Stomach (tissue), 8 donors: ENCODE measurements at regions not wholly inside any gene's neighbourhood (a gene's known extent, or its start where the extent isn't known, plus 50 kb on each side); places are given as distances from the start of the nearest gene placed in this dataset.
"Not testable (repeated sequence)": the region's sequence is repeated elsewhere in the genome, so short reads cannot be mapped to it uniquely, and the experiment has no call there.

ENCODE experiments used
- DNase-seq, 2 donors: peaks; one replicate each; pipeline versions ENCODE4 v3.0.0 to v3.0.0-alpha.2; 2013 to 2019
- H3K27ac ChIP-seq, 5 donors: fragments of 200-600 bp in 4 of 5; sonication (generic) in 4 of 5; one replicate each; pipeline ENCODE4 v1.5.1; 2013 to 2019; ENCODE audit warnings: mild to moderate bottlenecking in 1 of 5, moderate library complexity in 1 of 5
- H3K27me3 ChIP-seq, 3 donors: fragments of 200-600 bp; sonication (generic); one replicate each; pipeline ENCODE4 v1.5.1; 2017 to 2019; ENCODE audit warnings: mixed run types in 1 of 3
- H3K36me3 ChIP-seq, 4 donors: fragments of 200-600 bp; sonication (generic); 1 replicate in 3 of 4; 2 replicates in 1 of 4; pipeline ENCODE4 v1.5.1; 2016 to 2019
- H3K4me1 ChIP-seq, 4 donors: fragments of 200-600 bp; sonication (generic); one replicate each; pipeline ENCODE4 v1.5.1; 2016 to 2019
- H3K4me3 ChIP-seq, 4 donors: fragments of 200-600 bp; sonication (generic) in 3 of 4; one replicate each; pipeline ENCODE4 v1.5.1; 2016 to 2019; ENCODE audit warnings: mild to moderate bottlenecking in 1 of 4
- H3K9me3 ChIP-seq, 4 donors: fragments of 200-600 bp; sonication (generic); one replicate each; pipeline ENCODE4 v1.5.1; 2016 to 2019
- CTCF ChIP-seq, 7 experiments: fragments of 450-650 bp in 4 of 7; fragments of 200-600 bp in 3 of 7; sonication (generic) in 3 of 7; IDR thresholded peaks; one replicate each; pipeline ENCODE4 v1.5.1; 2016 to 2019; ENCODE audit warnings: antibody characterized with exemption in 7 of 7, control low read depth in 2 of 7, mild to moderate bottlenecking in 1 of 7
- EP300 ChIP-seq: sonication (generic); formaldehyde crosslinking; IDR thresholded peaks from one replicate; pipeline ENCODE4 v1.6.1; 2017; ENCODE audit warnings: antibody characterized with exemption
- POLR2A ChIP-seq, 4 donors: fragments of 450-650 bp; IDR thresholded peaks; one replicate each; pipeline ENCODE4 v1.6.1; 2016; ENCODE audit warnings: antibody characterized with exemption in 4 of 4, control low read depth in 2 of 4, mild to moderate bottlenecking in 1 of 4, moderate library complexity in 1 of 4
- POLR2AphosphoS5 ChIP-seq, 3 donors: sonication (generic); formaldehyde crosslinking; IDR thresholded peaks; one replicate each; pipeline ENCODE4 v1.6.1; 2016; ENCODE audit warnings: antibody characterized with exemption in 3 of 3
- WGBS, 5 donors: extraction: QIAGEN DNeasy Blood & Tissue Kit in 3 of 5; methylation state at CpG; one replicate each; pipeline versions ENCODE4 v1.1.5 to v1.1.7; 2013 to 2018; 5-methylcytosine and 5-hydroxymethylcytosine counted together
- intact Hi-C: fragments of 100-400 bp; cut with DNase I; formaldehyde crosslinking; loops from one replicate; pipeline ENCODE4 v1.15.1; 2023; ENCODE audit warnings: low total_unique reads
- donor health status: healthy with polysubstance abuse.
- donor health status: Bipolar disorder and iron deficiency.
- donor health status: healthy.

GRCh38 chr19:5243878-5244277 lies 96.7 kb downstream of the PTPRS start:
- H3K27me3 ChIP-seq = no peaks in the 10 kb centered on the region
- H3K9me3 ChIP-seq = no peaks in the 10 kb centered on the region
- no peak for DNase-seq
- no peak for TF ChIP-seq POLR2A (IDR thresholded peaks at IDR 0.05)
- TF ChIP-seq POLR2AphosphoS5 (IDR thresholded peaks at IDR 0.05) = no peak
- no peak for TF ChIP-seq CTCF (IDR thresholded peaks at IDR 0.05)
- no peak for TF ChIP-seq EP300
- 96 to 97% (median 97%) methylated on average over 33 to 40 of the region's 40 CpGs for WGBS, 5 donors
- no peak overlapping the region for H3K27ac ChIP-seq
- H3K4me3 ChIP-seq = no peak overlapping the region
- intact Hi-C loops = no loop called here
- peaks cover 3 to 90% (median 61%) of the 10 kb centered on the region in 4 donors for H3K36me3 ChIP-seq
- H3K4me1 ChIP-seq = no peaks in the 10 kb centered on the region

GRCh38 chr19:5241896-5242295 lies 98.7 kb downstream of the PTPRS start:
- H3K9me3 ChIP-seq, H3K27ac ChIP-seq, intact Hi-C loops, DNase-seq, H3K4me3 ChIP-seq, H3K27me3 ChIP-seq, H3K4me1 ChIP-seq: not testable (repeated sequence)
- H3K36me3 ChIP-seq = peaks cover 6 to 91% (median 72%) of the 10 kb centered on the region in 4 donors
- 82 to 94% (median 91%) methylated on average over 9 of the region's 9 CpGs for WGBS, 5 donors

GRCh38 chr19:5240011-5240410 lies 100.6 kb downstream of the PTPRS start:
- 92 to 95% (median 93%) methylated on average over 22 of the region's 22 CpGs for WGBS, 5 donors
- H3K27me3 ChIP-seq = no peaks in the 10 kb centered on the region
- H3K9me3 ChIP-seq = no peaks in the 10 kb centered on the region
- intact Hi-C loops = no loop called here
- DNase-seq = no peak
- H3K36me3 ChIP-seq = peaks cover 3 to 76% (median 61%) of the 10 kb centered on the region in 4 donors
- no peak overlapping the region for H3K27ac ChIP-seq
- no peak overlapping the region for H3K4me3 ChIP-seq
- TF ChIP-seq POLR2AphosphoS5 (IDR thresholded peaks at IDR 0.05) (no peak), POLR2A (IDR thresholded peaks at IDR 0.05) (no peak), CTCF (IDR thresholded peaks at IDR 0.05) (no peak), EP300 (no peak)
- no peaks in the 10 kb centered on the region for H3K4me1 ChIP-seq

- TF ChIP-seq POLR2AphosphoS5 (IDR thresholded peaks at IDR 0.05) (no peak), CTCF (IDR thresholded peaks at IDR 0.05) (no peak), POLR2A (IDR thresholded peaks at IDR 0.05) (no peak), EP300 (no peak)
- intact Hi-C loops = no loop called here
- H3K4me3 ChIP-seq = no peak overlapping the region
- no peaks in the 10 kb centered on the region for H3K9me3 ChIP-seq
- H3K27ac ChIP-seq = no peak overlapping the region
- DNase-seq = no peak
- no peaks in the 10 kb centered on the region for H3K27me3 ChIP-seq
- no peaks in the 10 kb centered on the region for H3K4me1 ChIP-seq
- WGBS, 5 donors = 92 to 95% (median 95%) methylated on average over 33 of the region's 33 CpGs
- H3K36me3 ChIP-seq = peaks cover 3 to 63% (median 52%) of the 10 kb centered on the region in 4 donors
These were observed 101.9 kb downstream of the PTPRS start for GRCh38 chr19:5238700-5239099.

- Histone ChIP-seq H3K4me3 (no peak overlapping the region), H3K27me3 (no peaks in the 10 kb centered on the region), H3K27ac (no peak overlapping the region), H3K36me3 (peaks cover 3 to 56% (median 47%) of the 10 kb centered on the region in 4 donors), H3K9me3 (no peaks in the 10 kb centered on the region), H3K4me1 (no peaks in the 10 kb centered on the region)
- WGBS, 5 donors = 92 to 96% (median 96%) methylated on average over 25 to 26 of the region's 26 CpGs
- intact Hi-C loops = no loop called here
- no peak for DNase-seq
- TF ChIP-seq EP300 (no peak), POLR2AphosphoS5 (IDR thresholded peaks at IDR 0.05) (no peak), POLR2A (IDR thresholded peaks at IDR 0.05) (no peak), CTCF (IDR thresholded peaks at IDR 0.05) (no peak)
These were observed 102.6 kb downstream of the PTPRS start for GRCh38 chr19:5237939-5238480.
